ENCODE measurements at regions not wholly inside any gene's neighbourhood (a gene's known extent, or its start where the extent isn't known, plus 50 kb on each side); places are given as distances from the start of the nearest gene placed in this dataset.

GRCh38 chr2:59720296-59720866 is 833.1 kb downstream of the BCL11A start:
- no peak for DNase-seq (ENCODE audit: low spot score)
- H3K9me3 Mint-ChIP-seq = no peaks in the 10 kb centered on the region
- H3K4me3 Mint-ChIP-seq (ENCODE audit: low read depth) = no peak overlapping the region

GRCh38 chr2:59713577-59713976 is 839.9 kb downstream of the BCL11A start:
- H3K27ac Mint-ChIP-seq = no peak overlapping the region

More at GRCh38 chr2:59720296-59720866, 833.1 kb downstream of the BCL11A start:
- no peaks in the 10 kb centered on the region for H3K27me3 Mint-ChIP-seq (ENCODE audit: low read depth)
- H3K27ac Mint-ChIP-seq = no peak overlapping the region
- H3K36me3 Mint-ChIP-seq (ENCODE audit: low read depth) = no peaks in the 10 kb centered on the region
- H3K4me1 Mint-ChIP-seq (ENCODE audit: low read depth) = no peaks in the 10 kb centered on the region
- intact Hi-C loops (cut with micrococcal nuclease) = no loop called here

GRCh38 chr2:59711121-59711520 is 842.3 kb downstream of the BCL11A start:
- H3K36me3 Mint-ChIP-seq (ENCODE audit: low read depth) = no peaks in the 10 kb centered on the region
- no peaks in the 10 kb centered on the region for H3K4me1 Mint-ChIP-seq (ENCODE audit: low read depth)
- no peak overlapping the region for H3K27ac Mint-ChIP-seq
- H3K9me3 Mint-ChIP-seq = no peaks in the 10 kb centered on the region
- H3K4me3 Mint-ChIP-seq (ENCODE audit: low read depth) = no peak overlapping the region
- no peak for DNase-seq (ENCODE audit: low spot score)
- intact Hi-C loops (cut with micrococcal nuclease) = no loop called here
- no peaks in the 10 kb centered on the region for H3K27me3 Mint-ChIP-seq (ENCODE audit: low read depth)

More at GRCh38 chr2:59713577-59713976, 839.9 kb downstream of the BCL11A start:
- DNase-seq (ENCODE audit: low spot score) = no peak
- Mint-ChIP-seq H3K36me3 (ENCODE audit: low read depth) (no peaks in the 10 kb centered on the region), H3K27me3 (ENCODE audit: low read depth) (no peaks in the 10 kb centered on the region), H3K9me3 (no peaks in the 10 kb centered on the region), H3K4me1 (ENCODE audit: low read depth) (no peaks in the 10 kb centered on the region), H3K4me3 (ENCODE audit: low read depth) (no peak overlapping the region)
- intact Hi-C loops (cut with micrococcal nuclease) = no loop called here

- H3K36me3 Mint-ChIP-seq (ENCODE audit: low read depth) = no peaks in the 10 kb centered on the region
- H3K4me3 Mint-ChIP-seq (ENCODE audit: low read depth) = no peak overlapping the region
- H3K27me3 Mint-ChIP-seq (ENCODE audit: low read depth) = no peaks in the 10 kb centered on the region
- no peaks in the 10 kb centered on the region for H3K4me1 Mint-ChIP-seq (ENCODE audit: low read depth)
- DNase-seq (ENCODE audit: low spot score) = no peak
- intact Hi-C loops (cut with micrococcal nuclease) = no loop called here
- H3K27ac Mint-ChIP-seq = no peak overlapping the region
- H3K9me3 Mint-ChIP-seq = no peaks in the 10 kb centered on the region
Observed at GRCh38 chr2:59706729-59707128, 846.7 kb downstream of the BCL11A start.

GRCh38 chr2:59703796-59704195 is 849.7 kb downstream of the BCL11A start:
- no peaks in the 10 kb centered on the region for H3K9me3 Mint-ChIP-seq
- no peaks in the 10 kb centered on the region for H3K27me3 Mint-ChIP-seq (ENCODE audit: low read depth)
- intact Hi-C loops (cut with micrococcal nuclease) = no loop called here
- no peak for DNase-seq (ENCODE audit: low spot score)
- H3K4me3 Mint-ChIP-seq (ENCODE audit: low read depth) = no peak overlapping the region
- H3K4me1 Mint-ChIP-seq (ENCODE audit: low read depth) = no peaks in the 10 kb centered on the region
- no peak overlapping the region for H3K27ac Mint-ChIP-seq
- H3K36me3 Mint-ChIP-seq (ENCODE audit: low read depth) = no peaks in the 10 kb centered on the region

GRCh38 chr2:59702026-59702425 is 851.4 kb downstream of the BCL11A start:
- intact Hi-C loops (cut with micrococcal nuclease) = no loop called here
- Mint-ChIP-seq H3K4me3 (ENCODE audit: low read depth) (no peak overlapping the region), H3K36me3 (ENCODE audit: low read depth) (no peaks in the 10 kb centered on the region), H3K27ac (no peak overlapping the region), H3K4me1 (ENCODE audit: low read depth) (no peaks in the 10 kb centered on the region), H3K27me3 (ENCODE audit: low read depth) (no peaks in the 10 kb centered on the region), H3K9me3 (no peaks in the 10 kb centered on the region)
- no peak for DNase-seq (ENCODE audit: low spot score)

- intact Hi-C loops (cut with micrococcal nuclease) = no loop called here
- no peaks in the 10 kb centered on the region for H3K9me3 Mint-ChIP-seq
- DNase-seq (ENCODE audit: low spot score) = no peak
- no peaks in the 10 kb centered on the region for H3K27me3 Mint-ChIP-seq (ENCODE audit: low read depth)
- H3K27ac Mint-ChIP-seq = no peak overlapping the region
- no peaks in the 10 kb centered on the region for H3K36me3 Mint-ChIP-seq (ENCODE audit: low read depth)
- H3K4me3 Mint-ChIP-seq (ENCODE audit: low read depth) = no peak overlapping the region
- H3K4me1 Mint-ChIP-seq (ENCODE audit: low read depth) = no peaks in the 10 kb centered on the region
Observed at GRCh38 chr2:59701271-59701994, 852.0 kb downstream of the BCL11A start.

- intact Hi-C loops (cut with micrococcal nuclease) = no loop called here
- no peaks in the 10 kb centered on the region for H3K27me3 Mint-ChIP-seq (ENCODE audit: low read depth)
- H3K4me3 Mint-ChIP-seq (ENCODE audit: low read depth) = no peak overlapping the region
- no peak for DNase-seq (ENCODE audit: low spot score)
- H3K36me3 Mint-ChIP-seq (ENCODE audit: low read depth) = no peaks in the 10 kb centered on the region
- H3K4me1 Mint-ChIP-seq (ENCODE audit: low read depth) = no peaks in the 10 kb centered on the region
- peaks cover 5% of the 10 kb centered on the region for H3K9me3 Mint-ChIP-seq
- no peak overlapping the region for H3K27ac Mint-ChIP-seq
Observed at GRCh38 chr2:59694176-59694575, 859.3 kb downstream of the BCL11A start.

GRCh38 chr2:59693231-59693959 is 860.1 kb downstream of the BCL11A start:
- no peak for DNase-seq (ENCODE audit: low spot score)
- H3K27ac Mint-ChIP-seq = no peak overlapping the region
- no peaks in the 10 kb centered on the region for H3K4me1 Mint-ChIP-seq (ENCODE audit: low read depth)
- H3K36me3 Mint-ChIP-seq (ENCODE audit: low read depth) = no peaks in the 10 kb centered on the region
- no peaks in the 10 kb centered on the region for H3K27me3 Mint-ChIP-seq (ENCODE audit: low read depth)
- intact Hi-C loops (cut with micrococcal nuclease) = no loop called here
- peaks cover 5% of the 10 kb centered on the region for H3K9me3 Mint-ChIP-seq
- no peak overlapping the region for H3K4me3 Mint-ChIP-seq (ENCODE audit: low read depth)

GRCh38 chr2:59691518-59692190 is 861.8 kb downstream of the BCL11A start:
- intact Hi-C loops (cut with micrococcal nuclease) = no loop called here
- no peaks in the 10 kb centered on the region for H3K36me3 Mint-ChIP-seq (ENCODE audit: low read depth)
- H3K4me3 Mint-ChIP-seq (ENCODE audit: low read depth) = no peak overlapping the region
- H3K9me3 Mint-ChIP-seq = peaks cover 10% of the 10 kb centered on the region
- H3K27ac Mint-ChIP-seq = no peak overlapping the region
- H3K4me1 Mint-ChIP-seq (ENCODE audit: low read depth) = no peaks in the 10 kb centered on the region
- no peak for DNase-seq (ENCODE audit: low spot score)
- H3K27me3 Mint-ChIP-seq (ENCODE audit: low read depth) = no peaks in the 10 kb centered on the region

GRCh38 chr2:59690849-59691248 is 862.6 kb downstream of the BCL11A start:
- Mint-ChIP-seq H3K4me3 (ENCODE audit: low read depth) (no peak overlapping the region), H3K36me3 (ENCODE audit: low read depth) (no peaks in the 10 kb centered on the region), H3K27ac (no peak overlapping the region), H3K27me3 (ENCODE audit: low read depth) (no peaks in the 10 kb centered on the region), H3K4me1 (ENCODE audit: low read depth) (no peaks in the 10 kb centered on the region), H3K9me3 (peaks cover 11% of the 10 kb centered on the region)
- intact Hi-C loops (cut with micrococcal nuclease) = no loop called here
- no peak for DNase-seq (ENCODE audit: low spot score)

GRCh38 chr2:59684771-59685166 is 868.7 kb downstream of the BCL11A start:
- no peaks in the 10 kb centered on the region for H3K4me1 Mint-ChIP-seq (ENCODE audit: low read depth)
- H3K27ac Mint-ChIP-seq = no peak overlapping the region
- intact Hi-C loops (cut with micrococcal nuclease) = no loop called here
- H3K27me3 Mint-ChIP-seq (ENCODE audit: low read depth) = no peaks in the 10 kb centered on the region
- peaks cover 8% of the 10 kb centered on the region for H3K9me3 Mint-ChIP-seq
- no peak overlapping the region for H3K4me3 Mint-ChIP-seq (ENCODE audit: low read depth)
- no peaks in the 10 kb centered on the region for H3K36me3 Mint-ChIP-seq (ENCODE audit: low read depth)
- DNase-seq (ENCODE audit: low spot score) = no peak
